IPS-11a (cell line): ENCODE measurements at regions not wholly inside any gene's neighbourhood (a gene's known extent, or its start where the extent isn't known, plus 50 kb on each side); places are given as distances from the start of the nearest gene placed in this dataset.
"Not testable (repeated sequence)": the region's sequence is repeated elsewhere in the genome, so short reads cannot be mapped to it uniquely, and the experiment has no call there.

Experiments used
- H3K4me3 ChIP-seq: one replicate; pipeline ENCODE4 v1.5.1; 2013; ENCODE audit warnings: low read depth, low read length, control low read depth

- no peak overlapping the region for H3K4me3 ChIP-seq
Measured at GRCh38 chrX:122856205-122856604, 327.9 kb upstream of the GRIA3 start.

GRCh38 chrX:122857734-122858133 is 326.3 kb upstream of the GRIA3 start:
- no peak overlapping the region for H3K4me3 ChIP-seq

- H3K4me3 ChIP-seq: no peak overlapping the region
Measured at GRCh38 chrX:122863067-122863466, 321.0 kb upstream of the GRIA3 start.

GRCh38 chrX:122866532-122866931 is 317.5 kb upstream of the GRIA3 start:
- H3K4me3 ChIP-seq: no peak overlapping the region

GRCh38 chrX:122868631-122869030 is 315.4 kb upstream of the GRIA3 start:
- no peak overlapping the region for H3K4me3 ChIP-seq

- no peak overlapping the region for H3K4me3 ChIP-seq
Measured at GRCh38 chrX:122869171-122869570, 314.9 kb upstream of the GRIA3 start.

GRCh38 chrX:122878269-122878668 is 305.8 kb upstream of the GRIA3 start:
- H3K4me3 ChIP-seq: no peak overlapping the region

- no peak overlapping the region for H3K4me3 ChIP-seq
Measured at GRCh38 chrX:122880952-122881351, 303.1 kb upstream of the GRIA3 start.

GRCh38 chrX:122890729-122891128 is 293.3 kb upstream of the GRIA3 start:
- no peak overlapping the region for H3K4me3 ChIP-seq

GRCh38 chrX:122906726-122907125 is 277.4 kb upstream of the GRIA3 start:
- H3K4me3 ChIP-seq: no peak overlapping the region

- H3K4me3 ChIP-seq: no peak overlapping the region
Measured at GRCh38 chrX:122907375-122907774, 276.7 kb upstream of the GRIA3 start.

GRCh38 chrX:122910697-122911096 is 273.4 kb upstream of the GRIA3 start:
- no peak overlapping the region for H3K4me3 ChIP-seq

GRCh38 chrX:122913134-122913533 is 270.9 kb upstream of the GRIA3 start:
- no peak overlapping the region for H3K4me3 ChIP-seq

GRCh38 chrX:122913764-122914163 is 270.3 kb upstream of the GRIA3 start:
- H3K4me3 ChIP-seq: no peak overlapping the region

GRCh38 chrX:122914256-122914655 is 269.8 kb upstream of the GRIA3 start:
- H3K4me3 ChIP-seq: no peak overlapping the region

- no peak overlapping the region for H3K4me3 ChIP-seq
Measured at GRCh38 chrX:122934131-122934530, 249.9 kb upstream of the GRIA3 start.

- H3K4me3 ChIP-seq: no peak overlapping the region
Measured at GRCh38 chrX:122940199-122940598, 243.9 kb upstream of the GRIA3 start.

- no peak overlapping the region for H3K4me3 ChIP-seq
Measured at GRCh38 chrX:122941806-122942205, 242.3 kb upstream of the GRIA3 start.

- no peak overlapping the region for H3K4me3 ChIP-seq
Measured at GRCh38 chrX:122943918-122944317, 240.2 kb upstream of the GRIA3 start.

- H3K4me3 ChIP-seq: no peak overlapping the region
Measured at GRCh38 chrX:122945328-122945727, 238.8 kb upstream of the GRIA3 start.

GRCh38 chrX:122972604-122973003 is 211.5 kb upstream of the GRIA3 start:
- H3K4me3 ChIP-seq: no peak overlapping the region

- no peak overlapping the region for H3K4me3 ChIP-seq
Measured at GRCh38 chrX:122982521-122982920, 201.6 kb upstream of the GRIA3 start.

- H3K4me3 ChIP-seq: not testable (repeated sequence)
Measured at GRCh38 chrX:123002844-123003243, 181.2 kb upstream of the GRIA3 start.

- no peak overlapping the region for H3K4me3 ChIP-seq
Measured at GRCh38 chrX:123013141-123013540, 170.9 kb upstream of the GRIA3 start.
